ENCODE measurements at regions not wholly inside any gene's neighbourhood (a gene's known extent, or its start where the extent isn't known, plus 50 kb on each side); places are given as distances from the start of the nearest gene placed in this dataset.

DNA sequence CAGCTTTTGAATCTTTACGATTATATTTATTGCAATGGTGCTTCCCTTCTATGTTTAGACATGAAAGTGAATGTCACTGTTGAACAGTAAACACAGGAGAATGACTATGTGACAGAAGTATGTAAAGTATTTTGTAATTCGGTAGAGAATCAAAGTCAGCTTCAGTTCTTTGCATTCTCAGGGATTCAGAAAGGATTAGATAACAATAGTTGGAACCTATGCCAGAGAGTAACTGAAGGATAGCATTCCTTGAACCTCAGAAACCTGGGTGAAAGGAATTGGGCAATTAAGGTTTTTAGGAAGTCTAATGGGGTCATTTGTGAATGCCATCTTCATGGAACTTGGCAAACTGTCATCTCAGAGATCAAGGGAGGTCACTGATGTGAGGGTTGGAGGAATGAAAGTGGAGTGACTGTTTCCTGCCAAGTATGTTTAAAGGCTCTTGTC lies 305.3 kb upstream of the DDHD1 start:
- ChIA-PET POLR2A (no interaction called here), CTCF (interaction anchor here (0.8 kb wide), 1 partner anchor 82 kb away, joined by 3 read pairs; no protein-coding TSS in a partner anchor)
- Mint-ChIP-seq H3K27me3 (peaks cover 2% of the 10 kb centered on the region), H3K4me1 (peaks cover 6% of the 10 kb centered on the region), H3K4me3 (no peak overlapping the region), H3K27ac (no peak overlapping the region), H3K9me3 (no peaks in the 10 kb centered on the region), H3K36me3 (ENCODE audit: low read depth) (no peaks in the 10 kb centered on the region)
- no peak for DNase-seq

DNA sequence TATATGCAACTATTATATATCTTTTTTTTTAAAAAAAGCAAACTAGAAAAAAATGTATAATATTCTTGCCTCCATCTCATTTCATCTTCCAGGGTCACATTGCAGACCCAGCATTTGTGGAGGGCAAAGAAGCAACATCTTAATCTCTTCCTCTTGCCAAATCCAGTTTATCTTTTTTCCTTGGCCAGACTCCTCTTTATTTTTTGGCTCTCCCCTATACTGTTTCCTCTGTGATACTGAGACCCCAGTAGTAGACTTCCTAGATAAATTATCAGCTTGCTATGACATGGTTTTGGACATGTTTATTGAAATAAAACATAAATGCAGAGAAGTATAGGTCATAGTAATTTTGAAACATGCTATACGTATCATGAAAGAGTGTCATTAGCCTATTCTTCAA lies 303.8 kb upstream of the DDHD1 start:
- no peaks in the 10 kb centered on the region for H3K4me1 Mint-ChIP-seq
- H3K9me3 Mint-ChIP-seq: no peaks in the 10 kb centered on the region
- H3K27me3 Mint-ChIP-seq: peaks cover 2% of the 10 kb centered on the region
- H3K36me3 Mint-ChIP-seq (ENCODE audit: low read depth): no peaks in the 10 kb centered on the region
- ChIA-PET POLR2A (no interaction called here), CTCF (no interaction called here)
- no peak for DNase-seq
- no peak overlapping the region for H3K4me3 Mint-ChIP-seq
- no peak overlapping the region for H3K27ac Mint-ChIP-seq

DNA sequence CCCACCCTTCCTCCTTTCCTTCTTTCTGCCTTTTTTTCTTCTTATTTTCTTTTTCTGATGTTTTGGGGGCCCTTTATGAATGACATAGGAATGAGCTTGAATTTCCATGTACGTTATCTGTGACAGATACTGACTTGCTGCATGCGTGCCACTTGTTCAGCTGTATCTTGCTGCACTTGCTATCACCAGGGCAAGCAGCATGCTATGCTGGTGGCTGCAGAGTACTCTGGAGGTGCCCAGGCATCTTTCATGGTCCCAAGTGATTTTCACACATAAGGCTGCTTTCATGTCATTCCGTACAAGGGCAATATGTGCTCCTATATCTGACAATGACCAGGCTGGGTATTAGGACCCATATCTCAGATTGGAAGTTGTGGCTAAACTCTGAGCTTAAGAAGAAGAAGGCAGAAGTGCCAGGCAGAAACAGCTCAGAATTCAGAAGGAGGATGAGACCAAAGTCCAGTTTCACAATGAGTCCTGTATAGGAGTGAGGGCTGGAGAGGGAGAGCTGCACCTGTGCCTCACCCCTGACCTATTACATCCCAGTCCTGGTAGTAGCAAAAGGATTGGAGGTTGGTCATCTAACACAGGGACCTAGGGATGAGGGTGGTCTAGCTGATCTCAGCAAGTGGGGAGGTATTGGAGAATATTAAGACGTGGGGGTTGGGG lies 299.0 kb upstream of the DDHD1 start:
- H3K9me3 Mint-ChIP-seq: no peaks in the 10 kb centered on the region
- H3K4me1 Mint-ChIP-seq: no peaks in the 10 kb centered on the region
- H3K27ac Mint-ChIP-seq: no peak overlapping the region
- H3K4me3 Mint-ChIP-seq: no peak overlapping the region
- H3K36me3 Mint-ChIP-seq (ENCODE audit: low read depth): no peaks in the 10 kb centered on the region
- POLR2A ChIA-PET: no interaction called here
- CTCF ChIA-PET: no interaction called here
- no peaks in the 10 kb centered on the region for H3K27me3 Mint-ChIP-seq
- no peak for DNase-seq

DNA sequence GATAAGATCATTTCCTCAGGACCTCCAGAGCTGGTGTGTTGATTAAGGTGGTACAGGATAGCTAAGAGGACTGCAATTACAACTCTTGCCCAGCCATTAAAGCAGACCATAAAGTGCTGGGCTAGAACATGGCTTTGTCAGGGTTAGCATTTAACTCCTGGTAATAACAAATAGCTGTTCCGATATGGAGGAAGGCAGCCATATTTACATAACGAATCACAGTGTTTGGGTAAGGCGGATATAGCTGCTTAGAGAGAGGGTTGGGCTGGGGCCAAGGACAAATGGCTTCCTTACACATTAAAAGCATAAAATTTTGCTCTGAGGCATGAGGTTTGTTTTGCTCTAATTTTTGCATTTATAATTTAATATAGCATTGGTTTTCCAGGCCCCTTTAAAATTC lies 297.7 kb upstream of the DDHD1 start:
- H3K36me3 Mint-ChIP-seq (ENCODE audit: low read depth): no peaks in the 10 kb centered on the region
- no peaks in the 10 kb centered on the region for H3K27me3 Mint-ChIP-seq
- POLR2A ChIA-PET: no interaction called here

DNA sequence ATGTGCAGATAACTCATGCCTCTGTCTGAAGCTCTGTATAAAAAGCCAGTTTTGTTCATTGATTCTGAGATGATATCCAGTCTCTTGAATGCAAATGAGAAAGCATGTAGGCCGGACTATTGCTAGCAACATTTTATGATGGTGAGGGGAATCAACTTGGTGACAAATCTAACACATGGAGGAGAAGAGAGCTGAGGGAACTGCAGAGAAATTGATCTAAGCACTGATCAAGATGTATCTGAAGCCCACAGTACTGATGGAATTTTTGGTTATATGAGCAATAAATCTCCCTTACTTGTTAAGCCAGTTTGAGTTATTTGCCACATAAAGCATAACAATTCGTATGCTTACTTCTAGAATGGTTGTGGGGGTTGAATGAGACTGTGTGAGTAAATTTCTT lies 295.6 kb upstream of the DDHD1 start:
- no peaks in the 10 kb centered on the region for H3K36me3 Mint-ChIP-seq (ENCODE audit: low read depth)
- ChIA-PET POLR2A (no interaction called here), CTCF (no interaction called here)
- H3K9me3 Mint-ChIP-seq: no peaks in the 10 kb centered on the region
- no peak for DNase-seq
- no peak overlapping the region for H3K27ac Mint-ChIP-seq
- H3K27me3 Mint-ChIP-seq: no peaks in the 10 kb centered on the region
- H3K4me3 Mint-ChIP-seq: no peak overlapping the region
- H3K4me1 Mint-ChIP-seq: no peaks in the 10 kb centered on the region

More for the DNA sequence above, 297.7 kb upstream of the DDHD1 start:
- DNase-seq: no peak
- no peak overlapping the region for H3K4me3 Mint-ChIP-seq
- H3K4me1 Mint-ChIP-seq: no peaks in the 10 kb centered on the region
- no peaks in the 10 kb centered on the region for H3K9me3 Mint-ChIP-seq
- CTCF ChIA-PET: no interaction called here
- H3K27ac Mint-ChIP-seq: no peak overlapping the region

DNA sequence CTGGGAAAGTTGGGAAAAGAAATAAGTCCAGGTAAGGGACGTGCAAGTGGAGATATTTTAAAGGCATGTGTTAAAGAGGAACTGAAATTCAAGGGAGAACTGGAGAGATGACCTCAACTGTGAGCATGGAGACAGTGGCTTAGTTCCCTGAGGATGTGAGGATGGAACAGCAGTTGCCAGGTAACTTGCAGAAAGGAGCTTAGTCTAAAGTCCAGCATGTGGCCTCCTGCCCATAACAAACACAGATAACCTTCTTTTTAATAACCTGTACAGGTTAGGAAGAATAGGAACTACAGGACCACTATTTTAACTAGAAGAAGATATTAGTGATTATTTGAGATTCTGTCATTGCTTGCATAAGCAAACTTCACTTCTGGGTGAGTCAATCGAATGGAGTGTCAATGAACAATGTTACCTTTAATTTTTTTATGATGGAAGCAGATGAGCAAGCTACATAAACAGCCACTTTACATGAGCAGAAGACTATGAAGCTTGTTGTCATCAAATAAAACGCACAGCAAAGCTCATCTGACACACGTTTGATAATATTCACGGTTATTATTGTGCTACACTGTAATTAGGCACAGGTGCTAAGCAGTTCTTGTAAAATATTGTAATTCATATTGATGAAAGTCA lies 291.7 kb upstream of the DDHD1 start:
- POLR2A ChIA-PET: no interaction called here
- Mint-ChIP-seq H3K4me1 (no peaks in the 10 kb centered on the region), H3K36me3 (ENCODE audit: low read depth) (no peaks in the 10 kb centered on the region), H3K27ac (no peak overlapping the region), H3K4me3 (no peak overlapping the region), H3K9me3 (no peaks in the 10 kb centered on the region), H3K27me3 (no peaks in the 10 kb centered on the region)
- CTCF ChIA-PET: no interaction called here
- no peak for DNase-seq

DNA sequence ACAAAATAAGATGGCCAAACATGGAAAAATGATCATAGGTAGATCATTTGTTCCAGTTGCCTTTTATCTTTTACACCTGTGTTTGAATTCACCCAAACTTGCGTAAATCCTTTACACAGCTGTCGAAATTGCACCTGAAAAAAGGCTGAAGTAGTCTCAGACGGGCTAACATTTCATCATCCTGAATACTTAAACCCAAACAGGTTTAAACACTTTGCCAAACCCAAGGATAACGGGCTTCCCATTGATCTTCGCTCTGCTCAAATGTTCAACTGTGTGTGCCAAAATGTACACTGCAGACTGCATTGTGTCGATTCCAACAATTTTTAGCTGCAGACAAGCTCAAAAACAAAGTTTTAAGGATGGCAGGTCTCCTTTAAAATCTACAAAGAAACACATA lies 288.7 kb upstream of the DDHD1 start:
- no peaks in the 10 kb centered on the region for H3K9me3 Mint-ChIP-seq
- CTCF ChIA-PET: no interaction called here
- no peak overlapping the region for H3K4me3 Mint-ChIP-seq
- no peaks in the 10 kb centered on the region for H3K36me3 Mint-ChIP-seq (ENCODE audit: low read depth)
- no peak for DNase-seq
- no peak overlapping the region for H3K27ac Mint-ChIP-seq
- H3K27me3 Mint-ChIP-seq: no peaks in the 10 kb centered on the region
- no peaks in the 10 kb centered on the region for H3K4me1 Mint-ChIP-seq
- POLR2A ChIA-PET: no interaction called here

DNA sequence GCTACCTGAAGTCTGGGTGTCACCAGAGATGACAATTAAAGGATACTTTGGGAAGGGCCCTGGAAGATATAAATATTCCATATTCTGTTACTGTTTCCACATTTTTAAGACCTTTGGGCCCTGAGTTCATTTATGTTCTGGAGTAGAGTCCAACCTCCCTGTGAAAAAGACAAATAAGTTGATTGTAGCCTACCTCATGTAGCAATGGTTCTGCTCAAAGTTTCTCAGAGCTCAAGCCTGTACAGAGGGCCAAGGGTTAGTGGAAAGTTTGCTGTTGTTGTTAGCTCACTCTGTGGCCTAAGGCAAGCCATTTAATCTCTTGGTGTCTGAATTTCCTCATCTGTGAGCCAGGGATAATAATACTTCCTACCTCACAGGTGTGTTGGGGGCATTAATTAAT lies 284.7 kb upstream of the DDHD1 start:
- ChIA-PET CTCF (no interaction called here), POLR2A (no interaction called here)
- Mint-ChIP-seq H3K4me3 (no peak overlapping the region), H3K9me3 (no peaks in the 10 kb centered on the region), H3K4me1 (no peaks in the 10 kb centered on the region), H3K27me3 (no peaks in the 10 kb centered on the region), H3K36me3 (ENCODE audit: low read depth) (no peaks in the 10 kb centered on the region), H3K27ac (no peak overlapping the region)
- no peak for DNase-seq

DNA sequence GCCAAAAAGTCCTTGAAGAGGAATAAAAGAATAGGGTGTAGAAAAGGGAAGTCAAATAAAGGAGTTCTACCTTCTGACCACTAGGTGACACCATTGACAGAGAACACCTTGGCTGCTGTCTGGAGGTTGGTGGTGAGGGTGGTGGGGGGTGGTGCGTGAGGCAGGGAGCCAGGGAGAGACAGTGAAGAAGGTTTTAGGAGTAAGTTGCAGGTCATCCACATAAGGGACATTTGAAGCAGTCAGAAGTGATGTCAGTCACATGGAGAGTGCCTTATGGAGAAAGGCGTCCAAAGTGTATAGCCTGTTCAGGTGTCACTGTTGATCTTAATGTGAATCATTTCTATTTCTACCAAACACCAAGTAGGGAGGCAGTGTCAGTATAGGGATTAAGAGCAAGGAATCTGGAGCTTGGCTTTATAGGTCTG lies 279.3 kb upstream of the DDHD1 start:
- no peak for DNase-seq
- ChIA-PET CTCF (no interaction called here), POLR2A (no interaction called here)
- Mint-ChIP-seq H3K27me3 (no peaks in the 10 kb centered on the region), H3K4me1 (no peaks in the 10 kb centered on the region), H3K36me3 (ENCODE audit: low read depth) (no peaks in the 10 kb centered on the region), H3K4me3 (no peak overlapping the region), H3K9me3 (peaks cover 2% of the 10 kb centered on the region), H3K27ac (no peak overlapping the region)

DNA sequence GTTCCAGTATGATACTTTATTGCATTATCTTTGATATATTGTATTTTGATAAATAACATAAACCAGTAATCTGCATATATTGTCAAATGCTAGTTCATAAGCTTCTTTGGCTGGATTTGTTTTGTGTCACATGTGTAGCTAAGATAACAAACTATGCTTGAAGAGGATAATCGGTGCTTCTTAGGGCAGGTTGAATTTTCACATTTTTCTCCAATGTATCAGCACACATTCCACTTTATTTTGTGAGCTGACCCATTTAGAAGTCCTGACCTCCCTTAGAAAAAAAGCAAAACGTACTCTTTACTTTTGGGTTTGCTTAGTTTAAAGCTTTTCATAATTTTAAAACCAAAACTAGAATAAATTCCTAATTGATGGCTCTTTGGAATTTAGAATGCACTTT lies 277.7 kb upstream of the DDHD1 start:
- DNase-seq: no peak
- no peaks in the 10 kb centered on the region for H3K4me1 Mint-ChIP-seq
- H3K9me3 Mint-ChIP-seq: peaks cover 6% of the 10 kb centered on the region
- no peaks in the 10 kb centered on the region for H3K27me3 Mint-ChIP-seq
- ChIA-PET CTCF (interaction anchor here (1.0 to 1.4 kb wide), 2 partner anchors 898 to 917 kb away, joined by 3 to 7 read pairs; no protein-coding TSS in a partner anchor), POLR2A (no interaction called here)
- H3K27ac Mint-ChIP-seq: no peak overlapping the region
- no peaks in the 10 kb centered on the region for H3K36me3 Mint-ChIP-seq (ENCODE audit: low read depth)
- H3K4me3 Mint-ChIP-seq: no peak overlapping the region

DNA sequence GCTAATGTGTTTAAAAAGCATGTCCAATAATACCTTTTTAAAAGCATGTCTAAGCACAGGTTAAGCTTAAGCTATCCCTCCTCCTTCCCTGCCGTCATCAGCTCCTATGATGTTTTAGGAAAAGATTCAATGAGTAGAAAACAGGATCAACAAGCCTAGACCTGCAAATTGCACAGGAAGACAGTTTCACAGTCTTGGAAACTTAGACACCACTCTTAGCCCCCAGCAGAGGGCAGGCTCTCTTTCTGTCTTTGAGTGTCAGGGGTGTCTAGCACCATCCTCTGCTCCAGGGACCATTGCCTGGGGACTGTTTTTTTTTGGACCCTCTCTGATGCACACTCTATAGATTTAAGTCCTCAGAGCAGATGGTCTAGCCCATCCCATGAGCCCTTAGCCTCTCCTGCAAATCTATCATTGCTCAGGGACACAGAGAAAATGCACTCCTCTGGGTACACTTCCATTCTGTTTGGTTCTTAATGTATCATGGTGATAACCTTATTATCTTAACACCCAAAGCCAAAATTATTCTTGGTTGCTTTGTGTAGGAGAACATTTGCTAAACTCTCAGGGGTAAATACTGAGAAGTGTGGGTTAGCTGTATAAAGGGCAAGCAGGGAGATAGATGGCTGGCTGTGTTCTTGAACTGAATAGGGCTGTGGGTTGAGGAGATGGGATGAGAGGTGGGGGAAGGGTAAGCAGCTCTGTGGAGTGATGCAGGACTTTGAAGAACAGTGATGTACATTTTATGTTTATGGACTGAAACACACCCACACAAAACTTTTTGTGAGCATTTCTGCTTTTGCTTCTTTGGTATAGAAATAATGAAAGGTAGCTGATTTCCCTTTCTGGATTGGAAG lies 259.9 kb upstream of the DDHD1 start:
- no peaks in the 10 kb centered on the region for H3K36me3 Mint-ChIP-seq (ENCODE audit: low read depth)
- POLR2A ChIA-PET: no interaction called here
- H3K4me3 Mint-ChIP-seq: no peak overlapping the region
- H3K27ac Mint-ChIP-seq: no peak overlapping the region
- no peaks in the 10 kb centered on the region for H3K4me1 Mint-ChIP-seq
- DNase-seq: no peak
- CTCF ChIA-PET: no interaction called here
- H3K27me3 Mint-ChIP-seq: no peaks in the 10 kb centered on the region
- peaks cover 6% of the 10 kb centered on the region for H3K9me3 Mint-ChIP-seq

DNA sequence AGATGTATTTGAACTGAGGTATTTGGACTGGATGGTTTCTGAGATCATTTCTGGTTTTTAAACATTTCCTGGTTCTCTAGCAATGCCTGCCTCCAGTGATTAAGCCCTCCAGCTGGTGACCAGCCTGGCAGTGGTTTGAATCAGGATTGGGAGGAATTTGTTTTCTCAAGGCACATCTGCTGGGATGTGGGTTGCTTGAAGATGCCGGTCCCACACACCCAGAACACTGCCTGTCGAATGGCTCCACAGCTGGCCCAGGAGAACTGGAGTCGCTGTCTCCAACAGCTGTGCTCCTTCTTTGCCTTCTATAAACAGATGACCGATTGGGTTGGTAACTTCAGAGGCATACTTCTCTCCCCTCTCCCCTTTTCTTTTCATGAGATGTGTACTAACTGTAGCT lies 258.0 kb upstream of the DDHD1 start:
- no peak overlapping the region for H3K27ac Mint-ChIP-seq
- H3K27me3 Mint-ChIP-seq: no peaks in the 10 kb centered on the region
- ChIA-PET POLR2A (no interaction called here), CTCF (interaction anchor here (1.0 kb wide), 1 partner anchor 937 kb away, joined by 3 read pairs; no protein-coding TSS in a partner anchor)
- no peak for DNase-seq
- no peaks in the 10 kb centered on the region for H3K9me3 Mint-ChIP-seq
- no peaks in the 10 kb centered on the region for H3K4me1 Mint-ChIP-seq
- H3K4me3 Mint-ChIP-seq: no peak overlapping the region
- H3K36me3 Mint-ChIP-seq (ENCODE audit: low read depth): no peaks in the 10 kb centered on the region

DNA sequence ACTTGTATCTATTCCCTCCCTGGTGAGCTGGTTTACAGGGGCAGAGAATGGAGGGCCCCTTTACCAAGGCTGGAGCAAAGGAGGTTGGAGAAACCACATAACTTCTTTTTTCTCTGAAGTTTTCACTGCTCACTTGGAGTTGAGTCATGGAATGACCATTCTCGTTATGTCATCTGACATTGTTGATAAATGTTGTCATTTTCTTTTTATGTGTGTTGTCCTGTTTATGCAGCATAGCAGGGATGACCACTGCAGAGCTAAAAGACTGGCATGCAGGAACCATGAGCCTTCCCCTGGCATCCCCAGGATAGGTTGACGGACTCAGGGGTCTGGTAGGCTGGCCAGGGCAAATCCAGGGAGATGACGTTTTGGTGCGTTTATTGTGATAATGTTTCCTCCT lies 256.8 kb upstream of the DDHD1 start:
- H3K27ac Mint-ChIP-seq: no peak overlapping the region
- H3K36me3 Mint-ChIP-seq (ENCODE audit: low read depth): no peaks in the 10 kb centered on the region
- no peaks in the 10 kb centered on the region for H3K27me3 Mint-ChIP-seq
- no peak overlapping the region for H3K4me3 Mint-ChIP-seq
- CTCF ChIA-PET: interaction anchor here (1.0 kb wide), 1 partner anchor 938 kb away, joined by 3 read pairs; no protein-coding TSS in a partner anchor
- POLR2A ChIA-PET: no interaction called here
- no peak for DNase-seq
- no peaks in the 10 kb centered on the region for H3K9me3 Mint-ChIP-seq
- no peaks in the 10 kb centered on the region for H3K4me1 Mint-ChIP-seq
